ENCODE measurements at regions not wholly inside any gene's neighbourhood (a gene's known extent, or its start where the extent isn't known, plus 50 kb on each side); places are given as distances from the start of the nearest gene placed in this dataset.

DNA sequence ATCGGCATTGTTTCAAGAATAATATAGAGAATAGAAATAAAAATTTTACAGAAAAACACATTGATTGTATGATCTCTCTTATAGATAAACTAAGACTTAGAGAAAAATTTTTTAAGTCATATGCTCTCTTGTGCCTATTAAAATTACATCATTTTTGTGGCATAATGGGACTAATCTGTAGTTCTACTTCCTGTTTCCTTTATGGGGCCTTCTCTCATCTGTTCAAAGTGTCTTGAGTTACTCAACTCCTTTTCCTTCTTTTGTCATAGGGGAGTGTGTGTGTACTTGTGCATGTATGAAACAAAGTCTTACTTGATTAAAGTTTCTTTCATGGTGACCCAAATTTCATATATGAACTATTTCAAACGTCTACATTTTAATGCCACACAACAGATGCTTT, 1448.9 kb upstream of the TENM3 start:
- Histone ChIP-seq H2AFZ (ENCODE audit: low read length) (no peak overlapping the region), H3K27me3 (replicated peaks; ENCODE audit: insufficient read depth, low read length) (no peaks in the 10 kb centered on the region), H3K4me2 (ENCODE audit: low read depth, low read length) (no peak overlapping the region), H3K9ac (ENCODE audit: low read length) (no peak overlapping the region), H3K36me3 (replicated peaks; ENCODE audit: insufficient read depth, low read length) (no peaks in the 10 kb centered on the region), H3K79me2 (ENCODE audit: low read length) (no peaks in the 10 kb centered on the region), H3K27ac (ENCODE audit: low read length) (no peak overlapping the region), H3K9me2 (replicated peaks; ENCODE audit: insufficient read depth, low read length) (no peaks in the 10 kb centered on the region), H3F3A (ENCODE audit: insufficient read depth, low read length) (no peaks in the 10 kb centered on the region), H3K4me3 (ENCODE audit: low read length) (no peak overlapping the region), H4K20me1 (ENCODE audit: insufficient read depth, low read length) (no peaks in the 10 kb centered on the region), H3K9me3 (replicated peaks; ENCODE audit: insufficient read depth, low read length) (no peaks in the 10 kb centered on the region), H3K4me1 (ENCODE audit: low read length) (no peaks in the 10 kb centered on the region)
- DNase-seq = no peak
- TF ChIP-seq, protein P1, sequence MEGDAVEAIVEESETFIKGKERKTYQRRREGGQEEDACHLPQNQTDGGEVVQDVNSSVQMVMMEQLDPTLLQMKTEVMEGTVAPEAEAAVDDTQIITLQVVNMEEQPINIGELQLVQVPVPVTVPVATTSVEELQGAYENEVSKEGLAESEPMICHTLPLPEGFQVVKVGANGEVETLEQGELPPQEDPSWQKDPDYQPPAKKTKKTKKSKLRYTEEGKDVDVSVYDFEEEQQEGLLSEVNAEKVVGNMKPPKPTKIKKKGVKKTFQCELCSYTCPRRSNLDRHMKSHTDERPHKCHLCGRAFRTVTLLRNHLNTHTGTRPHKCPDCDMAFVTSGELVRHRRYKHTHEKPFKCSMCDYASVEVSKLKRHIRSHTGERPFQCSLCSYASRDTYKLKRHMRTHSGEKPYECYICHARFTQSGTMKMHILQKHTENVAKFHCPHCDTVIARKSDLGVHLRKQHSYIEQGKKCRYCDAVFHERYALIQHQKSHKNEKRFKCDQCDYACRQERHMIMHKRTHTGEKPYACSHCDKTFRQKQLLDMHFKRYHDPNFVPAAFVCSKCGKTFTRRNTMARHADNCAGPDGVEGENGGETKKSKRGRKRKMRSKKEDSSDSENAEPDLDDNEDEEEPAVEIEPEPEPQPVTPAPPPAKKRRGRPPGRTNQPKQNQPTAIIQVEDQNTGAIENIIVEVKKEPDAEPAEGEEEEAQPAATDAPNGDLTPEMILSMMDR (IDR thresholded peaks at IDR 0.05; ENCODE audit: low read length) = no peak
- TF ChIP-seq EZH2 (optimal IDR thresholded peaks at IDR 0.05; ENCODE audit: low read depth, low read length) (no peak), EZH2phosphoT487 (IDR thresholded peaks at IDR 0.05; ENCODE audit: low read length) (no peak)

DNA sequence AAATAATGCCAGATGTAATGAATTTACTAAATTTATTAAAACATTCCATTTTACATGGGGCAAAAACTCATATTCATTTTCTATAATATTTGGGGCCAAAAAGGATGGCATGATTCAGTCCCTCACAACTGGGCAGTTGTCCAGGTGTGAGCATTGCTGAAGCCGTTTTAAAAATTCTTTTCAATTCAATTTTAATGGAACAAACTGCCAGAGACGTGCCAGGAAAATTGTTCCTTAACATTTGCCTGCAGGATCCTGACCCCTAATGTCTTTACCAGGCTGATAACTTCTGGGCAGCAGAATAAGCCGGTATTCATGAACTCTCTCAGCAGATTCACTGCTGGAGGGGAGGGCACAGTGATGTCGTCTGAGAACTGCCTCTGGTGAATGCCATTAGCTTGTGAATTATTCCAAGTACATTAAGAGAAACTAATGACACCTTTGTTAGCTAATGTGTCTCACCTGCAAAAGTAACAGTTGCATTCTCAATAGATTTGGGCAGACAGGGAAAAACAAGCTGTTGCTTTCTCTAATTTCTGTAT, 1445.1 kb upstream of the TENM3 start:
- H3K9ac ChIP-seq (ENCODE audit: low read length) = no peak overlapping the region
- H3K9me2 ChIP-seq (replicated peaks; ENCODE audit: insufficient read depth, low read length) = no peaks in the 10 kb centered on the region
- H3K79me2 ChIP-seq (ENCODE audit: low read length) = no peaks in the 10 kb centered on the region
- no peak overlapping the region for H3K27ac ChIP-seq (ENCODE audit: low read length)
- H2AFZ ChIP-seq (ENCODE audit: low read length) = no peak overlapping the region
- no peak for DNase-seq
- no peaks in the 10 kb centered on the region for H3K36me3 ChIP-seq (replicated peaks; ENCODE audit: insufficient read depth, low read length)
- H3K4me2 ChIP-seq (ENCODE audit: low read depth, low read length) = no peak overlapping the region
- H3F3A ChIP-seq (ENCODE audit: insufficient read depth, low read length) = no peaks in the 10 kb centered on the region
- no peaks in the 10 kb centered on the region for H3K9me3 ChIP-seq (replicated peaks; ENCODE audit: insufficient read depth, low read length)
- no peaks in the 10 kb centered on the region for H4K20me1 ChIP-seq (ENCODE audit: insufficient read depth, low read length)
- no peak overlapping the region for H3K4me3 ChIP-seq (ENCODE audit: low read length)
- H3K27me3 ChIP-seq (replicated peaks; ENCODE audit: insufficient read depth, low read length) = no peaks in the 10 kb centered on the region
- H3K4me1 ChIP-seq (ENCODE audit: low read length) = no peaks in the 10 kb centered on the region
- TF ChIP-seq EZH2phosphoT487 (IDR thresholded peaks at IDR 0.05; ENCODE audit: low read length) (no peak), EZH2 (optimal IDR thresholded peaks at IDR 0.05; ENCODE audit: low read depth, low read length) (no peak)
- TF ChIP-seq, protein P1 (IDR thresholded peaks at IDR 0.05; ENCODE audit: low read length) = no peak

DNA sequence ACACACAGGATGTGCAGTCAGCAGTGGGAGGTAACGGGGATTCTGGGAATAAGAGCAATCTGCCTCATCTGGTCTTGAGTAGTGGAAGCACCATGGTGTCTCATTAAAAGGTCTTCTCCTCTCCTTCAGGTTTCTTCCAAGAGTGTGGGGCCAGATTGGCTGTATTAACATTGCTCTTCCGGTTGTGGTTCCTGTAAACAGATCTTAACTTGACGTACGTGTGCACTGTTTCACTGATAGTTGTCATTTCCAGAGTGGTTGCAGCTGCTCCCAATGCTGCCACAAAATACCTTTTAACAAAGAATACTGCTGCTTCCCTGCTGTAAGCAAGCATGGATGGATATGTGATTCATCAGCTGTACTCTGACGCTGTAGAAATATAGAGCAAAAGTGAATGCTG, 1443.4 kb upstream of the TENM3 start:
- no peak overlapping the region for H3K4me2 ChIP-seq (ENCODE audit: low read depth, low read length)
- no peaks in the 10 kb centered on the region for H3F3A ChIP-seq (ENCODE audit: insufficient read depth, low read length)
- H3K9ac ChIP-seq (ENCODE audit: low read length) = no peak overlapping the region
- no peaks in the 10 kb centered on the region for H3K27me3 ChIP-seq (replicated peaks; ENCODE audit: insufficient read depth, low read length)
- H2AFZ ChIP-seq (ENCODE audit: low read length) = no peak overlapping the region
- no peaks in the 10 kb centered on the region for H3K79me2 ChIP-seq (ENCODE audit: low read length)
- no peak overlapping the region for H3K4me3 ChIP-seq (ENCODE audit: low read length)
- no peak overlapping the region for H3K27ac ChIP-seq (ENCODE audit: low read length)
- H3K9me2 ChIP-seq (replicated peaks; ENCODE audit: insufficient read depth, low read length) = no peaks in the 10 kb centered on the region
- no peaks in the 10 kb centered on the region for H3K9me3 ChIP-seq (replicated peaks; ENCODE audit: insufficient read depth, low read length)
- DNase-seq = no peak
- H3K36me3 ChIP-seq (replicated peaks; ENCODE audit: insufficient read depth, low read length) = no peaks in the 10 kb centered on the region
- no peaks in the 10 kb centered on the region for H4K20me1 ChIP-seq (ENCODE audit: insufficient read depth, low read length)
- peaks cover 2% of the 10 kb centered on the region; the same call in 1 of the 2 replicates for H3K4me1 ChIP-seq (ENCODE audit: low read length)
- TF ChIP-seq, protein P1 (IDR thresholded peaks at IDR 0.05; ENCODE audit: low read length) = no peak
- TF ChIP-seq EZH2phosphoT487 (IDR thresholded peaks at IDR 0.05; ENCODE audit: low read length) = no peak

All from MM.1S (cell line).